GM18520 (cell line): ENCODE measurements at regions not wholly inside any gene's neighbourhood (a gene's known extent, or its start where the extent isn't known, plus 50 kb on each side); places are given as distances from the start of the nearest gene placed in this dataset.
"Not testable (repeated sequence)": the region's sequence is repeated elsewhere in the genome, so short reads cannot be mapped to it uniquely, and the experiment has no call there.

ENCODE experiments used
- ATAC-seq: cut with Tn5 transposase; IDR thresholded peaks from one replicate; pipeline ENCODE4 v1.9.1; 2021; ENCODE audit not compliant: unreplicated experiment

GRCh38 chr10:28442403-28442802, 90.5 kb upstream of the WAC start:
- ATAC-seq = no peak

- ATAC-seq = no peak
Measured at GRCh38 chr10:28444031-28444430, 88.9 kb upstream of the WAC start.

- no peak for ATAC-seq
Measured at GRCh38 chr10:28445516-28445915, 87.4 kb upstream of the WAC start.

DNA sequence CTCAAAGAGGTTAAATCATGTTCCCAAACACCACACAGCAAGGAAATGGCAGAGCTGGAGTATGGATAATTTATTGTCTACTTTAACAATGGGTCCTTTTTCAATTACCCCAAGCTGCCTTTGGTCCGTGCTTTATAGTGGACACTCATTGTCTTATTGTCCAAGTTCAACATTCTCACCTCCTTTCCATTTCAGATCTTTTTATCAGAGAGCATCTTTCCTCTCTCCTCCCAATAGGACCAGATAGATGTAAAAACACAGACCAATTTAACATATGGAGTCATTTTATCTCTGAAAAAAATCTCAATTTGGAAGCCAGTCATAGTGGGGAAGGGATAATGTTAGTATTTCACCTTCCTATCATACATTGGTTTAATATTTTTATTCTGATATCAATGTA, 83.5 kb upstream of the WAC start:
- ATAC-seq = no peak

- no peak for ATAC-seq
Measured at GRCh38 chr10:28449926-28450325, 83.0 kb upstream of the WAC start.

DNA sequence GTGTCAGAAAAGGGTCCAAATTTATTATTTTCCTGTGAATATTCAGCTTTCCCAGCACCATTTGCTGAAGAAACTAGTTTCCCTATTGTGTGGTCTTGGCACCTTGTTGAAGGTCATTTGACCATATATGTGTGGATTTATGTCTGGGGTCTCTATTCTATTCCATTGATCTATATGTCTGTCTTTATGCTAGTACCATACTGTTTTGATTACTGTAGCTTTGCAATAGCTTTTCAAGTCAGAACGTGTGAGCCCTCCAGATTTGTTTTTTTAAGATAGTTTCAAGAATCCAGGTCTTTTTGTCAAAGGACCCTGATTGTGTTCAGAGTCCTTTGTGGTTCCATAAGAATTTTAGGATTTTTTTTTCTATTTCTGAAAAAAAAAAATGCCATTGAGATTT, 79.0 kb upstream of the WAC start:
- no peak for ATAC-seq

GRCh38 chr10:28457110-28457509, 75.8 kb upstream of the WAC start:
- ATAC-seq = no peak

DNA sequence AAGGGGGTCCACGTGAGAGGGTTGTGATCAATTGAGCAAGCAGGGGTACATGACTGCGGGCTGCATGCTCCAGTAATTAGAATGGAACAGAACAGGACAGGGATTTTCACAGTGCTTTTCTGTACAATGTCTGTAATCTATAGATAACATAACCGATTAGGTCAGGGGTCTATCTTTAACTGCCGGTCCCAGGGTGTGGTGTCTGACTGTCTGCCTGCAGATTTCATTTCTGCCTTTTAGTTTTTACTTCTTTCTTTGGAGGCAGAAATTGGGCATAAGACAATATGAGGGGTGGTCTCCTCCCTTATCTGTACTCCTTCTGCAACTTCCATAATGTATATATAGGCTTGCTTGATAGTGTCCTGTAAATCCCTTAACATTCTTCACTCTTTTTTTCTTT, 75.0 kb upstream of the WAC start:
- ATAC-seq = not testable (repeated sequence)

- ATAC-seq = no peak
Measured at GRCh38 chr10:28459453-28460144, 73.3 kb upstream of the WAC start.

- ATAC-seq = no peak
Measured at GRCh38 chr10:28463141-28463540, 69.8 kb upstream of the WAC start.

GRCh38 chr10:28463676-28464395, 69.1 kb upstream of the WAC start:
- ATAC-seq = no peak

DNA sequence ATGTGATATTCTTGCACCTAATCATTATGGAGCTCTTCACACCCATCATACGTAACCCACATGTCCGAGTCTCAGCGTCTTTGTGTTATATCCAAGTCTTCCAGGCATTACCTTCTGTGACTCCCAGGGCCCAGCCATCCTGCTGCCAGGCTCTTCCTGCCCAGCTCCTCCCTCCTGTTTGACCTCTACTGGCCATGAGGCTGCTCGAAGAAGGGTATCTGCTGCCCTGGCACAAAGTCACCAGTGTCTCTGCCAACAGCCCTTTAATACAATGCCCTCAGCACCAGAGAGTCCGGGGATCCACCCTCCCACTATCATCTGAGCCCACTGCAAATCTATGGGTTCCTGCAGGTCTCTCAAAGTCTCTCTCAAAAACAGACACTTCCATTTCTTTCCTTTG, 65.3 kb upstream of the WAC start:
- ATAC-seq = no peak

DNA sequence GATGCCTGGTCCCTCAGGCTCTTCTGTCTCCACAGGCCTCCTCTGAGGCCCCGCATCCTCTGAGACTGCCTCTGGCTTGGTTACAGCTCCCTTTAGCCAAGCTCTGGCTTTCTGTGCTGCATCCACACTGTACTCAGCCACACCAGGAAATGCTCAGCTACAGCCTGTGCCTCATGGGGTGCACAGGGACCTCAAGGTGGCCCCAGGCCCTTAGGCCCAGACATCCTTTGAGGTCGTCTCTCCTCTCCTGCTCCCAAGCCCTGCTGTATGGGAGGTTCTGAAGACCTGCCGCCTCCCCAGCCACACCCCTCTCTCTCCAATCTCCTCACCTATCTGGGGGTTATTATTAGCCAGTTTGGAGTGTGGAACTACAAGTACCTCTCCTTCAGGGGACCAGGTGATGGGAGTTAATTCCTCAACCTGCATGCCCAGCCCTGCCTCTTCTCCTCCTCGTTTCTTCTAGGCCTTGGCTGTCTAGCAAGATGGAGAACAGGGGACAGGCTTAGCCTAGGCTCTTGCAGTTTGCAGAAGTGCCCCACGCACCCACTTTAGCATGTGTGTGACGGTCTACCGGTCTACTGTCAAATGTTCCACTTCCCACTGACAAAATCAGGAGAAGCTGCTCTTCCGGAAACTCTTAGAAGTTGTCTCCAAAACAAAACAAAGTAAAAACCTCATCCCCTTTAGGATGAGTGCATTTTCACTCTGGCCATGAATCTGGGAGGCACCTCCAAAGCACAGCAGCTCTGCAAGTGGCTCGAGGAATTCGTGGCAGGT, 64.0 kb upstream of the WAC start:
- ATAC-seq = no peak

DNA sequence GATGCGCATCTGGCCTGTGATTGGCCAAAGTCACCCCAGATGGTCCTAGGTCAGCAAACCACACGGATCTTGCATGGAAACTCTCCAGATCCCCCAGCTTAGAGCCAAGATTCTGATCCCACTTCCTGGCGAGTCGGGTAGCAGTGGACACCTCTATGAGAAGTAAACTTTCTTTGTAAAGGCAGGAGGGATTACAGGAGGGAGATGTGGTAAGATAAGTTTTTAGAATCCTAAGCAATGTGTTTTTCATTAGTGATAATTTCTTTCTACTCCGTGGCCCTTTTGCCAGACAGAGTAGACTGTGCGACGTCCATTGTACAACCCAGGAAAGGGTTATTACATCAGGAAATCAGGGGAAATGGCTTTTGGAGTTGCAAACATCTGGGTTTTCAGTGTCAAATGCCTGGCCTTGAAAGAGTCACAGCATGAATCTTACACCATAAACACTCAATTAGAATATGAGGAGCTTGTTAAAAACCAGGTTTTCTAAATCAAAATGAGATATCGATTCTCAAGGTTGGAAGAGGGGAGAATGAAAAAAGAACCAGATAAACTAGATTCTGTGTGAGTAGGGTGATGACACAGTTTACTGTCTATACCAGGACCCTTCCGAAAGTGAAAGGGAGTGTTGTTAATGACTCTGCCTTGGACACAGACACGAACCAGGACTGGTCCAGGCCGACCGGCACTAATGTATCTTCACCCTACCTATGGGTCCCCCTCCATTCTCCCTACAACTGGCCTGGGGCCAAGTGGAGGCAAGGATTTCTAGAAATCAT, 61.9 kb upstream of the WAC start:
- no peak for ATAC-seq

- ATAC-seq = no peak
Measured at GRCh38 chr10:28471652-28472050, 61.3 kb upstream of the WAC start.

GRCh38 chr10:28478646-28479045, 54.3 kb upstream of the WAC start:
- no peak for ATAC-seq

- no peak for ATAC-seq
Measured at GRCh38 chr10:28479425-28479865, 53.5 kb upstream of the WAC start.

DNA sequence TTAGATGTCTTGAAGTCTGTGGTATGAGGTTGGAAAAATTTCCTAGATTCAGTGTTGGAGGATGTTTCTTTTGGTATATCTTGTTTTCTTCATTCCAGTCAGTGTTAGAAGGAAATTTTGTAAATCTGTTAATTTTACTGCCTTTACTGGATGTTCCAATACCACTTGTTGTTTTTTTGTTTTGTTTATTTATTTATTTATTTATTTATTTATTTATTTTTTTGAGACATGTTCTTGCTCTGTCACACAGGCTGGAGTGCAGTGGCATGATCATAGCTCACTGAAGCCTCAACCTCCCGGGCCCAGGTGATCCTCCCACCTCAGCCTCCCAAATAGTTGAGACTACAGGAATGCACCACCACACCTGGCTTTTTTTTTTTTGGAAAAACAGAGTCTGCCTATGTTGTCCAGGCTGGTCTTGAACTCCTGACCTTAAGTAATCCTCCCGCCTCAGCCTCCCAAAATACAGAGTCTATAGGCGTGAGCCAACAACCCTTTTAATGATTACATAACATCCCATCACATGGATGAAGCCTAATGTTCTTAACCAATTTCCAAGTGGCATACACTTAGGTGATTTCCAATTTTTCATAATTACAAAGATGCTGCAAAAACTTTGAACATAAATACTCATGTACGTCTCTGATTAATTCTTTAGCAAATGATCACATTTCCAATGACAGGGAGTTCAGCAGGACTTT, 52.8 kb upstream of the WAC start:
- no peak for ATAC-seq

DNA sequence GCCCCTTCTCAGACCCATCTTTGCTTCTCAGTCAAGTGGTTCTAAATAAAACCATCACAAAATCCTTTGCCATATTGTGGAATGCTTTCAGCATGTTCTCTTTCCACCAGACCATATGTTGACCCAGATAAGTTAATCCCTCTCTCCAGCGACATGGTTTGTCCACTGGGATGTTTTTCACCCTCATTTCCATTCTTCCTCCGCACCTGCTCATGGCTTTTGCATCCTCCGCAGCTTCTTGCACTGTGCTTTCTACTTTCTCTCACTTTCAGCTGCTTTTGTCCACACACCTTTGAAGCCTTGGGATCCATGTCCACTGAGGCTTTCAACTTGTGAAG, 52.3 kb upstream of the WAC start:
- no peak for ATAC-seq

- not testable (repeated sequence) for ATAC-seq
Measured at GRCh38 chr10:28481346-28481745, 51.6 kb upstream of the WAC start.

GRCh38 chr10:28481968-28482367, 51.0 kb upstream of the WAC start:
- no peak for ATAC-seq
